IMR-90 (cell line): ENCODE measurements at regions not wholly inside any gene's neighbourhood (a gene's known extent, or its start where the extent isn't known, plus 50 kb on each side); places are given as distances from the start of the nearest gene placed in this dataset.

ENCODE experiments used
- ATAC-seq: fragments of 200-7000 bp; cut with Tn5 transposase; 2 replicates; pipeline ENCODE4 v1.9.1; 2020; ENCODE audit warnings: low read depth, mild to moderate bottlenecking, moderate library complexity
- BruUV-seq: library from RNA; stranded (reverse); fragments of 400-500 nt; replicated peaks from 2 replicates; lab custom pipeline; 2021; lab: Mats Ljungman, UMichigan
- CTCF ChIA-PET: fragments of 300-600 bp; formaldehyde crosslinking; extraction: SDS; loops from one replicate; lab custom pipeline; 2021; ENCODE audit warnings: antibody characterized with exemption; lab: Yijun Ruan, JAX
- POLR2A ChIA-PET: fragments of 300-600 bp; sonication (Branson Sonifier 250); formaldehyde crosslinking; loops from one replicate; lab custom pipeline; 2022; ENCODE audit warnings: antibody characterized with exemption; ENCODE audit not compliant: unreplicated experiment; lab: Charles Lee
- DNase-seq: peaks from one replicate; pipeline ENCODE4 v3.0.0; 2013
- H2AFZ ChIP-seq: replicated peaks from 2 replicates; pipeline ENCODE3; 2013; ENCODE audit warnings: low read length, mild to moderate bottlenecking; ENCODE audit not compliant: poor library complexity
- H2AK5ac ChIP-seq: 2 replicates; pipeline ENCODE4 v1.6.1; 2013; ENCODE audit warnings: low read depth, low read length, inconsistent platforms
- H2AK9ac ChIP-seq: replicated peaks from 2 replicates; pipeline ENCODE3; 2013; ENCODE audit warnings: mild to moderate bottlenecking, low read depth, low read length, moderate library complexity; ENCODE audit not compliant: poor library complexity
- H2BK120ac ChIP-seq: 2 replicates; pipeline ENCODE4 v1.6.1; 2013; ENCODE audit warnings: low read depth, low read length, inconsistent platforms
- H2BK15ac ChIP-seq: 3 replicates; pipeline ENCODE4 v1.6.1; 2013; ENCODE audit warnings: low read depth, low read length, inconsistent platforms
- H2BK20ac ChIP-seq: 2 replicates; pipeline ENCODE4 v1.6.1; 2013; ENCODE audit warnings: low read depth, mild to moderate bottlenecking, inconsistent platforms, low read length, moderate library complexity
- H2BK5ac ChIP-seq: 2 replicates; pipeline ENCODE4 v1.6.1; 2013; ENCODE audit warnings: mild to moderate bottlenecking, low read depth, low read length, inconsistent platforms; ENCODE audit not compliant: poor library complexity, severe bottlenecking
- H3K14ac ChIP-seq: replicated peaks from 2 replicates; pipeline ENCODE4 v1.6.1; 2013; ENCODE audit warnings: low read depth, low read length, inconsistent platforms
- H3K18ac ChIP-seq: 2 replicates; pipeline ENCODE4 v1.6.1; 2013; ENCODE audit warnings: low read depth, low read length, control low read depth
- H3K23ac ChIP-seq: 2 replicates; pipeline ENCODE4 v1.6.1; 2013; ENCODE audit warnings: low read depth, low read length, inconsistent platforms
- H3K27ac ChIP-seq: 2 replicates; pipeline ENCODE4 v1.5.1; 2013; ENCODE audit warnings: mild to moderate bottlenecking, control low read depth, low read length; ENCODE audit not compliant: insufficient read depth
- H3K27me3 ChIP-seq: 2 replicates; pipeline ENCODE4 v1.6.1; 2013; ENCODE audit warnings: low read length; ENCODE audit not compliant: control insufficient read depth, insufficient read depth
- H3K36me3 ChIP-seq: 2 replicates; pipeline ENCODE4 v1.6.1; 2013; ENCODE audit warnings: low read length, mixed read lengths; ENCODE audit not compliant: control insufficient read depth, insufficient read depth
- H3K4ac ChIP-seq: 2 replicates; pipeline ENCODE4 v1.6.1; 2013; ENCODE audit warnings: low read depth, low read length, inconsistent platforms
- H3K4me1 ChIP-seq: 2 replicates; pipeline ENCODE4 v1.6.1; 2013; ENCODE audit warnings: low read length, mixed read lengths; ENCODE audit not compliant: control insufficient read depth, insufficient read depth
- H3K4me2 ChIP-seq: 2 replicates; pipeline ENCODE4 v1.6.1; 2013; ENCODE audit warnings: low read depth, mild to moderate bottlenecking, control low read depth, low read length, moderate library complexity
- H3K4me3 ChIP-seq: 2 replicates; pipeline ENCODE4 v1.5.1; 2013; ENCODE audit warnings: low read depth, mild to moderate bottlenecking, control low read depth, low read length, moderate library complexity; ENCODE audit not compliant: insufficient read depth
- H3K56ac ChIP-seq: 2 replicates; pipeline ENCODE4 v1.6.1; 2013; ENCODE audit warnings: low read length, inconsistent platforms; ENCODE audit not compliant: insufficient read depth; ENCODE audit errors: extremely low read depth
- H3K79me1 ChIP-seq, 2 experiments: 2 replicates each; pipeline ENCODE4 v1.6.1; 2013; ENCODE audit warnings: low read length in 2 of 2, inconsistent platforms in 1 of 2, low read depth in 1 of 2
- H3K9ac ChIP-seq: 2 replicates; pipeline ENCODE4 v1.6.1; 2013; ENCODE audit warnings: low read depth, low read length, control low read depth
- H3K9me1 ChIP-seq: 2 replicates; pipeline ENCODE4 v1.6.1; 2013; ENCODE audit warnings: low read length, inconsistent platforms; ENCODE audit not compliant: insufficient read depth
- H3K9me3 ChIP-seq: 2 replicates; pipeline ENCODE4 v1.6.1; 2013; ENCODE audit warnings: low read length; ENCODE audit not compliant: control insufficient read depth, insufficient read depth
- H4K20me1 ChIP-seq: 2 replicates; pipeline ENCODE4 v1.6.1; 2013; ENCODE audit warnings: low read length, inconsistent platforms; ENCODE audit not compliant: insufficient read depth
- H4K5ac ChIP-seq: 2 replicates; pipeline ENCODE4 v1.6.1; 2013; ENCODE audit warnings: mild to moderate bottlenecking, low read depth, low read length, control low read depth
- H4K8ac ChIP-seq, 2 experiments: 2 replicates each; pipeline ENCODE4 v1.6.1; 2013; ENCODE audit warnings: low read depth in 2 of 2, low read length in 2 of 2, control low read depth in 1 of 2, inconsistent platforms in 1 of 2
- H4K91ac ChIP-seq: 2 replicates; pipeline ENCODE4 v1.6.1; 2013; ENCODE audit warnings: low read depth, low read length, inconsistent platforms; ENCODE audit not compliant: insufficient read depth
- MXI1 ChIP-seq: IDR thresholded peaks from 2 replicates; pipeline ENCODE4 v1.6.1; 2012; ENCODE audit warnings: low read depth, mild to moderate bottlenecking, low read length, moderate library complexity, borderline replicate concordance
- RFX5 ChIP-seq: IDR thresholded peaks from 2 replicates; pipeline ENCODE4 v1.8.0; 2012; ENCODE audit warnings: low read depth, mild to moderate bottlenecking, low read length, moderate library complexity
- WGBS, 2 experiments: methylation state at CpG; one replicate each; pipeline versions ENCODE4 v1.1.5 to v1.1.7; 2013; ENCODE audit warnings: missing lambda C conversion rate in 2 of 2; ENCODE audit not compliant: insufficient read length in 1 of 2; ENCODE audit errors: extremely low coverage in 2 of 2; 5-methylcytosine and 5-hydroxymethylcytosine counted together
- dilution Hi-C: fragments of 300-500 bp; cut with HindIII; formaldehyde crosslinking; loops from one replicate; pipeline ENCODE4 v1.14.3; 2018; ENCODE audit warnings: low sequenced_read_pairs; ENCODE audit not compliant: unreplicated experiment
- in situ Hi-C: fragments of 300-500 bp; cut with MboI; formaldehyde crosslinking; loops from 3 replicates; pipeline ENCODE4 v1.14.3; 2019; ENCODE audit warnings: low sequenced_read_pairs, inconsistent platforms, mixed read lengths
- intact Hi-C: fragments of 100-400 bp; cut with micrococcal nuclease; formaldehyde crosslinking; loops from 2 replicates; pipeline ENCODE4 v1.10.0; 2022

DNA sequence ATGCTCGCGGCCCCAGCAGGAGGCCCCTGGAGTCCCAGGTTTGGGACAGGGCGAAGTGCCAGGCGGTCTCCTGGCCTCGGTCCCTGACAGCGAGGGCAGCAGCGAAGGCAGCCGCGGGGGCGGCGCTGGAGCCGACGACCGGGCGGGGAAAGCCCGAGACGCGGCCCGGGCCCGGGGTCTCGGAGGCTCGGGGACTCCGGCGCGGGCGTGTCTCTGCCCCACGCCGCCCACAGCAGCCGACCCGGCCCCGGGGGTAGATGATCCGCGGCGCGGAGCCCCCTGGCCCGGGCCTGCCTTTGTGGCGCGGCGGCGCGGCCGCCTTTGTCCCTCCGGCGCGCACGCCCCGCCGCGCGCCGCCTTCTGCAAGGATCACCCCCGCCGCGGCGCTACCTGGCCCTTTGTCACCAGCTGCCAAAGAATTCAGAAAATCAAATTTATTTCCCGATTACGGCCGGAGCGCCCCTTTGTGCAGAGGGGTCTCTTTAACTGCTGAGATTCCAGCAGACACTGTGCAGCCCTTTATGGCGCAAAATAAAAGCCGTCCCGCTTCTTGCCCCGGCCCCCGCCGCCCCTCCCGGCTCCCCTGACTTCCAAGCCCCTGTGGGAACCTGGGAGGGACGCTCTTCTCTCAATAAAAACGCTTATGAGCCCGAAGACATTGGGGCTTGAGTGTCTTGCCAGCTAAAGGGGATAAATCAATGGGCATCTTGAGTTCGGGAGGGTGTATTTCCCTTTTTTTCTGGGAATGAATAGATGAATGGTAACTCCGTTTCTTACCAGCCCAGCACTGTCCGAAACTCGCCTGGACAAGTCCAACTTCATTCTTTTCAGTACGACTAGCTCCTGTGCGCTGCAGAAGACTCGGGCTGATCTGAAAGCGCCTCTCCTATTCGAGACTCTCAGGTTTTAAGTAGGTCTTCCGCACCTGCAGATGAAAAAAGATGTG is 68.4 kb downstream of the HES1 start:
- Histone ChIP-seq H3K9me1 (no peaks in the 10 kb centered on the region), H3K4me3 (no peak overlapping the region), H3K14ac (no peak overlapping the region), H3K23ac (no peak overlapping the region), H3K79me1 (no peaks in the 10 kb centered on the region), H2AK5ac (no peak overlapping the region), H2AFZ (no peak overlapping the region), H4K5ac (no peak overlapping the region), H3K27ac (no peak overlapping the region), H3K4me1 (no peaks in the 10 kb centered on the region), H3K9ac (no peak overlapping the region), H4K8ac (no peak overlapping the region), H2BK5ac (no peak overlapping the region), H4K20me1 (no peaks in the 10 kb centered on the region), H2BK20ac (no peak overlapping the region), H3K56ac (no peak overlapping the region), H2BK120ac (no peak overlapping the region), H2AK9ac (no peak overlapping the region), H2BK15ac (no peak overlapping the region), H3K18ac (no peak overlapping the region), H3K4ac (no peak overlapping the region), H3K4me2 (no peak overlapping the region), H4K91ac (no peak overlapping the region), H3K36me3 (no peaks in the 10 kb centered on the region), H3K9me3 (no peaks in the 10 kb centered on the region; the same call in 1 of the 2 replicates), H3K27me3 (peaks cover 51% of the 10 kb centered on the region)
- BruUV-seq, result no TSS peak
- intact Hi-C loops, result no loop called here
- ChIA-PET CTCF (no interaction called here), POLR2A (no interaction called here)
- DNase-seq (no peak), ATAC-seq (no peak)
- TF ChIP-seq RFX5 (no peak), MXI1 (no peak)
- in situ Hi-C loops, result no loop called here
- dilution Hi-C loops, result no loop called here
- 13% methylated on average over 34 of the region's 79 CpGs; no CpG with 5 or more reads in 1 of the 2 experiments for WGBS, 2 experiments
